OCI-LY1 (cell line): ENCODE measurements at regions not wholly inside any gene's neighbourhood (a gene's known extent, or its start where the extent isn't known, plus 50 kb on each side); places are given as distances from the start of the nearest gene placed in this dataset.

Experiments used
- H2AFZ ChIP-seq: fragments of 200-600 bp; sonication (generic), shearing (Covaris generic); 2 replicates; pipeline ENCODE4 v1.6.0; 2014; ENCODE audit warnings: antibody characterized with exemption, mild to moderate bottlenecking, low read length
- H3F3A ChIP-seq: fragments of 200-600 bp; sonication (generic), shearing (Covaris generic); 2 replicates; pipeline ENCODE4 v1.6.0; 2014; ENCODE audit warnings: mild to moderate bottlenecking, antibody characterized with exemption, low read length, moderate library complexity; ENCODE audit not compliant: insufficient read depth
- H3K27ac ChIP-seq: fragments of 200-600 bp; sonication (generic); 2 replicates; pipeline ENCODE4 v1.5.1; 2014; ENCODE audit warnings: low read length, mixed run types, mild to moderate bottlenecking, low read depth; ENCODE audit not compliant: poor library complexity, severe bottlenecking
- H3K27me3 ChIP-seq: fragments of 200-600 bp; sonication (generic); 2 replicates; pipeline ENCODE4 v1.6.0; 2014; ENCODE audit warnings: antibody characterized with exemption, mild to moderate bottlenecking, low read length, moderate library complexity; ENCODE audit not compliant: insufficient read depth
- H3K36me3 ChIP-seq: fragments of 200-600 bp; sonication (generic); 2 replicates; pipeline ENCODE4 v1.6.1; 2014; ENCODE audit warnings: mild to moderate bottlenecking, antibody characterized with exemption, low read length, moderate library complexity, mixed read lengths; ENCODE audit not compliant: insufficient read depth
- H3K4me1 ChIP-seq: fragments of 200-600 bp; sonication (generic); 2 replicates; pipeline ENCODE4 v1.5.1; 2014; ENCODE audit warnings: mild to moderate bottlenecking, low read length, moderate library complexity; ENCODE audit not compliant: insufficient read depth, severe bottlenecking
- H3K4me2 ChIP-seq: fragments of 200-600 bp; sonication (generic), shearing (Covaris generic); 2 replicates; pipeline ENCODE4 v1.6.1; 2014; ENCODE audit warnings: low read length
- H3K4me3 ChIP-seq: fragments of 200-600 bp; sonication (generic); 2 replicates; pipeline ENCODE4 v1.5.1; 2014; ENCODE audit warnings: low read length, low read depth, mild to moderate bottlenecking, mixed read lengths; ENCODE audit not compliant: poor library complexity, severe bottlenecking
- H3K79me2 ChIP-seq: fragments of 200-600 bp; shearing (Covaris generic); 2 replicates; pipeline ENCODE4 v1.6.1; 2016; ENCODE audit warnings: mixed run types, low read length, mixed read lengths; ENCODE audit not compliant: insufficient read depth
- H3K9ac ChIP-seq: fragments of 200-600 bp; sonication (generic), shearing (Covaris generic); 2 replicates; pipeline ENCODE4 v1.6.1; 2014; ENCODE audit warnings: mild to moderate bottlenecking, low read length, mixed read lengths
- H3K9me2 ChIP-seq: fragments of 200-600 bp; sonication (generic), shearing (Covaris generic); 2 replicates; pipeline ENCODE4 v1.6.1; 2014; ENCODE audit warnings: low read depth, mild to moderate bottlenecking, low read length, mixed read lengths
- H3K9me3 ChIP-seq: fragments of 200-600 bp; shearing (Covaris generic); 2 replicates; pipeline ENCODE4 v1.6.1; 2014; ENCODE audit warnings: low read length, mixed read lengths
- H4K20me1 ChIP-seq: fragments of 200-600 bp; sonication (generic), shearing (Covaris generic); 2 replicates; pipeline ENCODE4 v1.6.0; 2016; ENCODE audit warnings: mild to moderate bottlenecking, low read length; ENCODE audit not compliant: insufficient read depth
- EZH2 ChIP-seq: fragments of 200-600 bp; sonication (generic), shearing (Covaris generic); IDR thresholded peaks from 2 replicates; pipeline ENCODE4 v1.8.0; 2017; ENCODE audit warnings: borderline replicate concordance, mixed run types, mild to moderate bottlenecking, antibody characterized with exemption, low read length, moderate library complexity, mixed read lengths
- TF ChIP-seq, protein P1 (sequence below): fragments of 200-600 bp; sonication (generic), shearing (Covaris generic); IDR thresholded peaks from 2 replicates; pipeline ENCODE4 v1.5.1; 2017; ENCODE audit warnings: mild to moderate bottlenecking, antibody characterized with exemption, low read length, moderate library complexity, mixed read lengths

DNA sequence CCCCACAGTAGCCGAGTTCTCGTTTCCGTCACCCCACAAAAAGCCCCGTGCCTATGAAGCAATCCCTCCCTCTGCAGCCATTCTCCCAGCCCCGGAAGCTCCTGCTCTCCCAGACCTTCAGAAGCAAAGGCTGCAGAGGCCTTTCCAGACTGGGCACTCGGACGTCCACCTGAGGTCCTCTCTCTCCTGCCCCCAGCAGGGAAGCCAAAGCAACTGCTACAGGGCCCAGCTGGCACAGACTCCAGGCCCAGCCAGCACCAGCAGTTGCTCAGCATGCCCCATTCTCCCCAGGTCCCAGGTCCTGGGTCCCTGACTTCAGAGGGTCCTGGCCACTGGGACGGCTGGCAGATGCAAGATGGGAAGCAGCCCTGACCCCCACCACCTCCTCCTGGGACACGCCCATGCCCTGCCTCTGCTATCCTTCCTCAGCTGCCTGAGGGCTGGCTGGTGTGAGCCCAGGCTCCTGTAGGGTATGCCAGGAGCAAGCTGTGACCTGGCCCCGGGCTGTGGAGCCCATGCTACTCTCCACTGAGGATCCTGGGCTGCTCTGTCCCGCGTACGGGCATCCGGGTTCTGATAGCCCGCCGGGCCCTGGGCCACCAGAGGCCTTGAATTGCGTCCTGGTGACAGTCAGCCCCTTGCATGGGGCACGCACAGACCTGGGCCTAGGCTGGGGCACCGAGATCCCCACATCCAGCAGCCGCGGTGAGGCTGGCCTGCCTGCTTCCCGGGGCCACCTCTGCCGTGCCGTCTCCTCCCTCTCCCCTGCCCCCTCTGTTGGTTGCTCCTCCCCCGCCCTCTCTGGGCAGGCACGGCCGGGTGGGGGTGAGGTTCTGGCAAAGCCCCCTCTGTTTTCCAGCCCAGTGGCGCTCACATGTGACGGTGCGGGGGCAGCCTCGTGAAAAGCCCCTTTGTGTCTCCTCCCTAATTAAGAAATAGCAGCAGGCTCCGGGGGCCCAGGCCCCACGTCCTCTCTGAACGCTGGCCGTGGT, 1310.3 kb downstream of the BRD1 start:
- Histone ChIP-seq H3K4me1 (no peaks in the 10 kb centered on the region), H3K27me3 (no peaks in the 10 kb centered on the region), H3K4me2 (no peak overlapping the region), H4K20me1 (no peaks in the 10 kb centered on the region), H3K27ac (no peak overlapping the region), H3K9me3 (no peaks in the 10 kb centered on the region), H3K4me3 (no peak overlapping the region), H3K9ac (no peak overlapping the region), H3K79me2 (no peaks in the 10 kb centered on the region), H3K9me2 (no peaks in the 10 kb centered on the region), H3F3A (no peaks in the 10 kb centered on the region), H3K36me3 (no peaks in the 10 kb centered on the region), H2AFZ (no peak overlapping the region)
- TF ChIP-seq, protein P1, sequence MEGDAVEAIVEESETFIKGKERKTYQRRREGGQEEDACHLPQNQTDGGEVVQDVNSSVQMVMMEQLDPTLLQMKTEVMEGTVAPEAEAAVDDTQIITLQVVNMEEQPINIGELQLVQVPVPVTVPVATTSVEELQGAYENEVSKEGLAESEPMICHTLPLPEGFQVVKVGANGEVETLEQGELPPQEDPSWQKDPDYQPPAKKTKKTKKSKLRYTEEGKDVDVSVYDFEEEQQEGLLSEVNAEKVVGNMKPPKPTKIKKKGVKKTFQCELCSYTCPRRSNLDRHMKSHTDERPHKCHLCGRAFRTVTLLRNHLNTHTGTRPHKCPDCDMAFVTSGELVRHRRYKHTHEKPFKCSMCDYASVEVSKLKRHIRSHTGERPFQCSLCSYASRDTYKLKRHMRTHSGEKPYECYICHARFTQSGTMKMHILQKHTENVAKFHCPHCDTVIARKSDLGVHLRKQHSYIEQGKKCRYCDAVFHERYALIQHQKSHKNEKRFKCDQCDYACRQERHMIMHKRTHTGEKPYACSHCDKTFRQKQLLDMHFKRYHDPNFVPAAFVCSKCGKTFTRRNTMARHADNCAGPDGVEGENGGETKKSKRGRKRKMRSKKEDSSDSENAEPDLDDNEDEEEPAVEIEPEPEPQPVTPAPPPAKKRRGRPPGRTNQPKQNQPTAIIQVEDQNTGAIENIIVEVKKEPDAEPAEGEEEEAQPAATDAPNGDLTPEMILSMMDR: no peak
- TF ChIP-seq EZH2: no peak

DNA sequence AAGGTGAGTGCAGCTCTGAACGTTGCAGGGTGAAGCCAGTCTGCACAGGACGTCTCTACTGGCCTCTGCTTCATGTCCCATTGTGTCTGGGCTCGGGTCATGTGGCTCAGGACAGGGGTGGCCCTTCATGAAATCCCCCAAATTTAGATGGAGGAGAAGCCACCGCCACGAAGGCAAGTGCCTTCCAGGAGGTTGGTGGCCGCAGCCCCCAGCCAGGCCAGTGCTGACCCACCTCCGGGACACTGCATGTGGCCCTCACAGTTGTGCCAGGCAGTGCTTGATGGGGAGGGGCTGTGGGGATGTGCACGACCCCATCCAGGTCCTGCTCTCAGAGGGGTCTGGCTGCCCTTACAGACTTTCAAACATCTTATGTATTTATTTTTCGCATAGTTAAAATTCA, 1311.1 kb downstream of the BRD1 start:
- no peak overlapping the region for H3K27ac ChIP-seq
- H3F3A ChIP-seq: no peaks in the 10 kb centered on the region
- no peaks in the 10 kb centered on the region for H3K27me3 ChIP-seq

DNA sequence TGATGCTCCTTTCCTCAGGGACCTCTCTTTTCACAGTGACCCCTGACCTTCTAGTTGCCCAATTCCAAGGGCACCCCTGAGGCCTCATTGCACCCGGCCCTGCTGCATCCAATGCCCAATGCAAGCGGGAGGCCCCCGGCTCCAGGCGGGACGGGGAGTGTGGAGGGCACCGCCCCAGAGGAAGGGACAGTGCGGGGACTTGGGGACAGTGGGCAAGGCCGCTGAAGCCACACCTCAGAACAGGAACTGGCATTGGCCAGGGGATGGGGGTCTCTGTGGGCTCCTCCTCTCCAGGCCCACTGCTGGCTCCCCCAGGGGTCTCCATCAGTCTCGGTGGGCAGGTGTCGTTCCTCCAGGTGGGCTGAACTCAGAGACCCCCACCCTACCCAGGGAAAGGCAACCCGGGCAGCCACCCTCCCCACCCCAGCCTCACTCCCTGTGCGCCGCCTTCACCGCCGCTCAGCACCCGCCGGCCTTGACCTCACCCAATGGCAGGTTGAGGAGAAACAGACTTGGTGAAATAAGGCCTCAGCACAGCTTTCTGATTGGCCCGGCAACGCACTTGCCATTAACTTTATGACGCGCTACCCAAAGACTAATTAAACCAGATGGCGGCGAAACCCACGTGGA, 1312.0 kb downstream of the BRD1 start:
- no peaks in the 10 kb centered on the region for H3F3A ChIP-seq

More for the DNA sequence above, 1311.1 kb downstream of the BRD1 start:
- H3K9ac ChIP-seq: no peak overlapping the region
- no peaks in the 10 kb centered on the region for H4K20me1 ChIP-seq
- H3K4me2 ChIP-seq: no peak overlapping the region
- no peaks in the 10 kb centered on the region for H3K9me3 ChIP-seq
- no peak for TF ChIP-seq EZH2
- TF ChIP-seq, protein P1: no peak
- no peaks in the 10 kb centered on the region for H3K36me3 ChIP-seq
- H3K9me2 ChIP-seq: no peaks in the 10 kb centered on the region
- no peaks in the 10 kb centered on the region for H3K79me2 ChIP-seq
- no peak overlapping the region for H3K4me3 ChIP-seq
- H3K4me1 ChIP-seq: no peaks in the 10 kb centered on the region
- no peak overlapping the region for H2AFZ ChIP-seq

More for the DNA sequence above, 1312.0 kb downstream of the BRD1 start:
- Histone ChIP-seq H3K79me2 (no peaks in the 10 kb centered on the region), H3K27me3 (no peaks in the 10 kb centered on the region), H3K36me3 (no peaks in the 10 kb centered on the region), H3K4me3 (no peak overlapping the region), H2AFZ (no peak overlapping the region), H3K9me3 (no peaks in the 10 kb centered on the region), H3K27ac (no peak overlapping the region), H4K20me1 (no peaks in the 10 kb centered on the region), H3K4me2 (no peak overlapping the region), H3K9ac (no peak overlapping the region), H3K9me2 (no peaks in the 10 kb centered on the region), H3K4me1 (no peaks in the 10 kb centered on the region)
- no peak for TF ChIP-seq EZH2
- TF ChIP-seq, protein P1: no peak
